ENCODE measurements at regions not wholly inside any gene's neighbourhood (a gene's known extent, or its start where the extent isn't known, plus 50 kb on each side); places are given as distances from the start of the nearest gene placed in this dataset.

DNA sequence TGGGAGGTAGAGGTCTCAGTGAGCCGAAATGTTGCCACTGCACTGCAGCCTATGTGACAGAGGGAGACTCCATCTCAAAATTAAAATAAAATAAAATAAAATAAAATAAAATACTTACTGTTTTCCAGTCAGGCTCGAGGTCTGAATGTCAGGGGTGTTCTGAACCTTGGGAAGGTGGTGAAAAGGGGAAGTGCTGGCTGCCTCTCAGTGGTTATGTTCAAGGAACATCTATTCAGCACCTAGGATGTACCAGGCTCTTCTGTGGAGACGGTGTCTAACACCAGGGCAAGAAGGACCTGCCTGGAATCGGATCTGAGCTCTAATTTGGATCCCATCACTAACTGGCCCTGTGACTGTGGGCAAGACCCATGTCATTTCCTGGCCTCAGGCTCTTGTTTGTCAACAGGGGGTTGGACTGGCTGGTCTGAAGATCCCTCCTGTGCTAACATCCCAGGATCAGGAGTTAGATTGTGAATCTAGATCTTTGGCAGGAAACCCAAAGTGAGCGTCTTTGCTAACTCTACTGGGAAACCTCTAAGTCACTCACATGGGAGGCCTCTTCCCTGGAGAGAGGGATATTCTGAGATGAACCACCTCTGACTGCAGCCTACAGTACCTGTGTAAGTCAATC is 63.4 kb upstream of the SIRPG start:
- H2BK120ac ChIP-seq (ENCODE audit: low read depth, low read length): no peak overlapping the region
- H4K5ac ChIP-seq (ENCODE audit: low read depth, low read length): no peak overlapping the region
- ChIA-PET CTCF (no interaction called here), POLR2A (ENCODE audit: unreplicated experiment) (no interaction called here)
- no peaks in the 10 kb centered on the region for H3K9me3 ChIP-seq (ENCODE audit: control insufficient read depth, insufficient read depth, low read length)
- H2AK9ac ChIP-seq (replicated peaks; ENCODE audit: low read depth, low read length, poor library complexity): no peak overlapping the region
- ATAC-seq (ENCODE audit: low read depth): no peak
- no peak overlapping the region for H3K14ac ChIP-seq (replicated peaks; ENCODE audit: low read depth, low read length)
- H3K4ac ChIP-seq (ENCODE audit: low read depth, low read length): no peak overlapping the region
- no peak overlapping the region for H4K8ac ChIP-seq (ENCODE audit: low read depth in 2 of 2, low read length in 2 of 2)
- H2AK5ac ChIP-seq (ENCODE audit: low read depth, low read length): no peak overlapping the region
- no peak overlapping the region for H2BK20ac ChIP-seq (ENCODE audit: low read depth, low read length)
- H3K18ac ChIP-seq (ENCODE audit: low read depth, low read length): no peak overlapping the region
- H2BK15ac ChIP-seq (ENCODE audit: low read depth, low read length): no peak overlapping the region
- in situ Hi-C loops (cut with MboI; ENCODE audit: low sequenced_read_pairs): no loop called here
- no peak overlapping the region for H3K27ac ChIP-seq (ENCODE audit: insufficient read depth, low read length)
- no peaks in the 10 kb centered on the region for H3K4me1 ChIP-seq (ENCODE audit: control insufficient read depth, insufficient read depth, low read length)
- DNase-seq: no peak
- no TSS peak for BruUV-seq (replicated peaks)
- dilution Hi-C loops (cut with HindIII; ENCODE audit: low sequenced_read_pairs, unreplicated experiment): no loop called here
- H3K4me3 ChIP-seq (ENCODE audit: insufficient read depth, low read depth, low read length): no peak overlapping the region
- H4K91ac ChIP-seq (ENCODE audit: insufficient read depth, low read depth, low read length): no peak overlapping the region
- intact Hi-C loops (cut with micrococcal nuclease): no loop called here
- no CpG with 5 or more reads among the region's 5 CpGs for WGBS, 2 experiments (ENCODE audit: extremely low coverage in 2 of 2, insufficient read length in 1 of 2)
- H3K23ac ChIP-seq (ENCODE audit: low read depth, low read length): no peak overlapping the region
- H2AFZ ChIP-seq (replicated peaks; ENCODE audit: low read length, poor library complexity): no peak overlapping the region
- H3K9me1 ChIP-seq (ENCODE audit: insufficient read depth, low read length): no peaks in the 10 kb centered on the region
- H4K20me1 ChIP-seq (ENCODE audit: insufficient read depth, low read length): no peaks in the 10 kb centered on the region
- no peak overlapping the region for H2BK5ac ChIP-seq (ENCODE audit: low read depth, low read length, poor library complexity, severe bottlenecking)
- no peak overlapping the region for H3K9ac ChIP-seq (ENCODE audit: low read depth, low read length)
- peaks cover 8% of the 10 kb centered on the region for H3K27me3 ChIP-seq (ENCODE audit: control insufficient read depth, insufficient read depth, low read length)
- no peak overlapping the region for H3K56ac ChIP-seq (ENCODE audit: extremely low read depth, insufficient read depth, low read length)
- no peak overlapping the region for H3K4me2 ChIP-seq (ENCODE audit: low read depth, low read length)
- TF ChIP-seq MAZ (IDR thresholded peaks at IDR 0.05; ENCODE audit: borderline replicate concordance, low read depth, low read length) (no peak), CEBPB (IDR thresholded peaks at IDR 0.05; ENCODE audit: low read depth, low read length) (no peak), RCOR1 (IDR thresholded peaks at IDR 0.05; ENCODE audit: insufficient replicate concordance, low read length) (no peak), CHD1 (IDR thresholded peaks at IDR 0.05; ENCODE audit: low read depth, low read length) (no peak), POLR2A (IDR thresholded peaks at IDR 0.05; ENCODE audit: low read depth, low read length) (no peak), NFE2L2 (IDR thresholded peaks at IDR 0.05; ENCODE audit: low read depth, low read length) (no peak), FOS (IDR thresholded peaks at IDR 0.05; ENCODE audit: low read depth, low read length) (no peak), ELK1 (IDR thresholded peaks at IDR 0.05; ENCODE audit: borderline replicate concordance, low read depth, low read length) (no peak), BHLHE40 (IDR thresholded peaks at IDR 0.05; ENCODE audit: low read depth, low read length) (no peak), MXI1 (IDR thresholded peaks at IDR 0.05; ENCODE audit: borderline replicate concordance, low read depth, low read length) (no peak), MAFK (IDR thresholded peaks at IDR 0.05; ENCODE audit: low read depth, low read length) (no peak), RAD21 (IDR thresholded peaks at IDR 0.05; ENCODE audit: low read length) (no peak), SMC3 (IDR thresholded peaks at IDR 0.05; ENCODE audit: low read depth, low read length) (no peak)
- TF ChIP-seq, protein P1, sequence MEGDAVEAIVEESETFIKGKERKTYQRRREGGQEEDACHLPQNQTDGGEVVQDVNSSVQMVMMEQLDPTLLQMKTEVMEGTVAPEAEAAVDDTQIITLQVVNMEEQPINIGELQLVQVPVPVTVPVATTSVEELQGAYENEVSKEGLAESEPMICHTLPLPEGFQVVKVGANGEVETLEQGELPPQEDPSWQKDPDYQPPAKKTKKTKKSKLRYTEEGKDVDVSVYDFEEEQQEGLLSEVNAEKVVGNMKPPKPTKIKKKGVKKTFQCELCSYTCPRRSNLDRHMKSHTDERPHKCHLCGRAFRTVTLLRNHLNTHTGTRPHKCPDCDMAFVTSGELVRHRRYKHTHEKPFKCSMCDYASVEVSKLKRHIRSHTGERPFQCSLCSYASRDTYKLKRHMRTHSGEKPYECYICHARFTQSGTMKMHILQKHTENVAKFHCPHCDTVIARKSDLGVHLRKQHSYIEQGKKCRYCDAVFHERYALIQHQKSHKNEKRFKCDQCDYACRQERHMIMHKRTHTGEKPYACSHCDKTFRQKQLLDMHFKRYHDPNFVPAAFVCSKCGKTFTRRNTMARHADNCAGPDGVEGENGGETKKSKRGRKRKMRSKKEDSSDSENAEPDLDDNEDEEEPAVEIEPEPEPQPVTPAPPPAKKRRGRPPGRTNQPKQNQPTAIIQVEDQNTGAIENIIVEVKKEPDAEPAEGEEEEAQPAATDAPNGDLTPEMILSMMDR (conservative IDR thresholded peaks at IDR 0.05; ENCODE audit: low read depth, low read length): no peak
- TF ChIP-seq, protein P2, sequence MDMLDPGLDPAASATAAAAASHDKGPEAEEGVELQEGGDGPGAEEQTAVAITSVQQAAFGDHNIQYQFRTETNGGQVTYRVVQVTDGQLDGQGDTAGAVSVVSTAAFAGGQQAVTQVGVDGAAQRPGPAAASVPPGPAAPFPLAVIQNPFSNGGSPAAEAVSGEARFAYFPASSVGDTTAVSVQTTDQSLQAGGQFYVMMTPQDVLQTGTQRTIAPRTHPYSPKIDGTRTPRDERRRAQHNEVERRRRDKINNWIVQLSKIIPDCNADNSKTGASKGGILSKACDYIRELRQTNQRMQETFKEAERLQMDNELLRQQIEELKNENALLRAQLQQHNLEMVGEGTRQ (IDR thresholded peaks at IDR 0.05; ENCODE audit: low read depth, low read length): no peak
- H3K36me3 ChIP-seq (ENCODE audit: control insufficient read depth, insufficient read depth, low read length): no peaks in the 10 kb centered on the region
- no peaks in the 10 kb centered on the region for H3K79me1 ChIP-seq (ENCODE audit: low read depth in 1 of 2, low read length in 2 of 2)

Data from IMR-90 (cell line).